OCI-LY7 (cell line): ENCODE measurements at regions not wholly inside any gene's neighbourhood (a gene's known extent, or its start where the extent isn't known, plus 50 kb on each side); places are given as distances from the start of the nearest gene placed in this dataset.

Source experiments
- BruUV-seq: library from RNA; stranded (reverse); fragments of 400-500 nt; replicated peaks from 2 replicates; lab custom pipeline; 2021; lab: Mats Ljungman, UMichigan
- CTCF ChIA-PET: fragments of 300-600 bp; sonication (Branson Sonifier 250); formaldehyde crosslinking; loops from one replicate; lab custom pipeline; 2022; ENCODE audit warnings: antibody characterized with exemption; ENCODE audit not compliant: unreplicated experiment; lab: Charles Lee
- POLR2A ChIA-PET: fragments of 300-600 bp; sonication (Branson Sonifier 250); formaldehyde crosslinking; loops from one replicate; lab custom pipeline; 2022; ENCODE audit warnings: antibody characterized with exemption; lab: Charles Lee
- DNase-seq: peaks from one replicate; pipeline ENCODE4 v3.0.0-alpha.2; 2015; ENCODE audit warnings: low spot score
- H2AFZ ChIP-seq: fragments of 200-600 bp; sonication (generic), shearing (Covaris generic); 2 replicates; pipeline ENCODE4 v1.6.1; 2014; ENCODE audit warnings: mild to moderate bottlenecking, antibody characterized with exemption, low read length, moderate library complexity
- H3K27ac ChIP-seq: fragments of 200-600 bp; sonication (generic); 2 replicates; pipeline ENCODE4 v1.5.1; 2014; ENCODE audit warnings: mixed run types, low read depth, mild to moderate bottlenecking, moderate library complexity, low read length, inconsistent platforms; ENCODE audit not compliant: poor library complexity, severe bottlenecking
- H3K36me3 ChIP-seq: fragments of 200-600 bp; sonication (generic); 2 replicates; pipeline ENCODE4 v1.6.1; 2014; ENCODE audit warnings: mild to moderate bottlenecking, antibody characterized with exemption, low read length, moderate library complexity, mixed read lengths; ENCODE audit not compliant: insufficient read depth
- H3K4me1 ChIP-seq: fragments of 200-600 bp; sonication (generic); 2 replicates; pipeline ENCODE4 v1.5.1; 2014; ENCODE audit warnings: mild to moderate bottlenecking, low read length; ENCODE audit not compliant: insufficient read depth, poor library complexity, severe bottlenecking
- H3K4me2 ChIP-seq: fragments of 200-600 bp; sonication (generic); 2 replicates; pipeline ENCODE4 v1.6.1; 2014; ENCODE audit warnings: mild to moderate bottlenecking, low read length
- H3K4me3 ChIP-seq: fragments of 200-600 bp; sonication (generic); 2 replicates; pipeline ENCODE4 v1.5.1; 2014; ENCODE audit warnings: mild to moderate bottlenecking, low read depth, low read length; ENCODE audit not compliant: poor library complexity, severe bottlenecking
- H3K79me2 ChIP-seq: fragments of 200-600 bp; sonication (generic); 2 replicates; pipeline ENCODE4 v1.6.1; 2016; ENCODE audit warnings: low read depth, mild to moderate bottlenecking, low read length, moderate library complexity, mixed read lengths; ENCODE audit not compliant: insufficient read depth
- H3K9me2 ChIP-seq: fragments of 200-600 bp; sonication (generic); 2 replicates; pipeline ENCODE4 v1.6.1; 2016; ENCODE audit warnings: mild to moderate bottlenecking, low read length, mixed read lengths; ENCODE audit not compliant: insufficient read depth
- H3K9me3 ChIP-seq: fragments of 200-600 bp; sonication (generic); 2 replicates; pipeline ENCODE4 v1.6.1; 2014; ENCODE audit warnings: mild to moderate bottlenecking, mixed run types, low read length, mixed read lengths
- H4K20me1 ChIP-seq: fragments of 200-600 bp; sonication (generic); 2 replicates; pipeline ENCODE4 v1.6.1; 2014; ENCODE audit warnings: mild to moderate bottlenecking, antibody characterized with exemption, low read length, moderate library complexity, mixed read lengths; ENCODE audit not compliant: insufficient read depth
- EZH2phosphoT487 ChIP-seq: fragments of 200-600 bp; sonication (generic); IDR thresholded peaks from 2 replicates; pipeline ENCODE4 v1.6.1; 2018; ENCODE audit warnings: low read depth, borderline replicate concordance, mild to moderate bottlenecking, mixed run types, antibody characterized with exemption, low read length, moderate library complexity, mixed read lengths
- intact Hi-C: fragments of 100-400 bp; cut with micrococcal nuclease; formaldehyde crosslinking; loops from one replicate; pipeline ENCODE4 v1.10.0; 2022; ENCODE audit not compliant: unreplicated experiment
- TF ChIP-seq, protein P1 (sequence below): fragments of 200-600 bp; sonication (generic); conservative IDR thresholded peaks from 2 replicates; pipeline ENCODE4 v1.5.1; 2014; ENCODE audit warnings: mild to moderate bottlenecking, antibody characterized with exemption, low read length, moderate library complexity, mixed read lengths

DNA sequence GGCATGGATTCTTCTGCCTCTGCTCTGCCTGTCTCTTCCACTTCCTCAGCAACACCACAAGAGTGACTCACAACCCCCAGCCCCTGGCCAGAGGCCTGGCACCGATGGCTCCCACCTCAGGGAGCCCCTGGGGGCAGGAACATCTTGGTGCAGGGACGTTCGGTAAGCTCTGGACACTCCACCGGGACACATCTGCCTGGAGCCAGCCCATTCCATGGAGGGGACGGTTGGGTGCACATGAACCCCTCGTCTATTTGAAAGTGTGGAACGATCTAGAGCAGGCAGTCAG, 246.5 kb downstream of the ERMARD start:
- Histone ChIP-seq H3K9me2 (no peaks in the 10 kb centered on the region), H3K36me3 (no peaks in the 10 kb centered on the region), H3K79me2 (no peaks in the 10 kb centered on the region), H3K4me1 (no peaks in the 10 kb centered on the region), H3K27ac (no peak overlapping the region), H2AFZ (no peak overlapping the region), H3K4me3 (no peak overlapping the region), H3K9me3 (no peaks in the 10 kb centered on the region), H4K20me1 (no peaks in the 10 kb centered on the region), H3K4me2 (no peak overlapping the region)
- intact Hi-C loops = loop anchor here (10.0 kb wide), 1 partner anchor 87 kb away; no protein-coding TSS in a partner anchor
- ChIA-PET CTCF (no interaction called here), POLR2A (interaction anchor here (0.6 kb wide), 1 partner anchor 13 kb away, joined by 7 read pairs; no protein-coding TSS in a partner anchor)
- DNase-seq = no peak
- TF ChIP-seq, protein P1, sequence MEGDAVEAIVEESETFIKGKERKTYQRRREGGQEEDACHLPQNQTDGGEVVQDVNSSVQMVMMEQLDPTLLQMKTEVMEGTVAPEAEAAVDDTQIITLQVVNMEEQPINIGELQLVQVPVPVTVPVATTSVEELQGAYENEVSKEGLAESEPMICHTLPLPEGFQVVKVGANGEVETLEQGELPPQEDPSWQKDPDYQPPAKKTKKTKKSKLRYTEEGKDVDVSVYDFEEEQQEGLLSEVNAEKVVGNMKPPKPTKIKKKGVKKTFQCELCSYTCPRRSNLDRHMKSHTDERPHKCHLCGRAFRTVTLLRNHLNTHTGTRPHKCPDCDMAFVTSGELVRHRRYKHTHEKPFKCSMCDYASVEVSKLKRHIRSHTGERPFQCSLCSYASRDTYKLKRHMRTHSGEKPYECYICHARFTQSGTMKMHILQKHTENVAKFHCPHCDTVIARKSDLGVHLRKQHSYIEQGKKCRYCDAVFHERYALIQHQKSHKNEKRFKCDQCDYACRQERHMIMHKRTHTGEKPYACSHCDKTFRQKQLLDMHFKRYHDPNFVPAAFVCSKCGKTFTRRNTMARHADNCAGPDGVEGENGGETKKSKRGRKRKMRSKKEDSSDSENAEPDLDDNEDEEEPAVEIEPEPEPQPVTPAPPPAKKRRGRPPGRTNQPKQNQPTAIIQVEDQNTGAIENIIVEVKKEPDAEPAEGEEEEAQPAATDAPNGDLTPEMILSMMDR = no peak
- no peak for TF ChIP-seq EZH2phosphoT487
- BruUV-seq = no TSS peak

DNA sequence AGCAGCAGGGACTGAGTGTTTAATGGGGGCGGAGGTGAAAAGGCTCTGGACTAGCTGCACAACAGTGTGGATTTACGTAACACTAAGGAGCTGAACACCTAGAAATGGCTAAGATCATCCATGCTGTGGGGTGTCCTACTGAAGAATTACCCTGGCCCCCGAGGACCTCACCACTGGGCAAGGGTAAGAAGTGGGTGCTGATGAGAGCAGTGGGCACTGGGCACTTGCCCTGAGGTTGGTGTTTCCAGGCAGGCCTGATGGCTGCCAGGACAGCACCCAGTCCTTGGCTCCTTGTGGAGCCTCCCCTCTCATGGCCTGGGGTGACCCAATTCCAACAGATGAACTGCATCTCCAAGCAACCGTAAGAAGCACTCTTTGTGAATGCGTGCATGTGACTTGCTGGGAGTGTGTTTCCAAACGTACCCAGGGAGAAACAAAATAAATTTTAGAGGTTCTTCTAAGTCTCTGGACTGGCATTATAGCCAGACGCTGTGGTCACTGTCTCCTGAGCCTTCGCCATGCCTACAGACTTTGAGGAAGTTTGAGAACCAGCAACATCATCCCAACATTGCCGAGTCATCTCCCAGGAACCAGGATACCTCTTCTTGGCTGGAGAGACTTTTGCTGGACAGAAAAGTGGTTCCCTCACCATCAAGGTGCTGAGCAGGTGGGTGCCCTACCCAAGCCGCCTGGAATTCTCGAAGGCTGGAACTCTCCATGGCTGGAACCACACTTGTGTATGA, 245.9 kb downstream of the ERMARD start:
- no peaks in the 10 kb centered on the region for H3K9me3 ChIP-seq
- no peak overlapping the region for H3K27ac ChIP-seq
- no peak overlapping the region for H3K4me2 ChIP-seq
- no peak for DNase-seq
- no peak overlapping the region for H3K4me3 ChIP-seq
- H3K79me2 ChIP-seq = no peaks in the 10 kb centered on the region
- no peak for TF ChIP-seq EZH2phosphoT487
- TF ChIP-seq, protein P1 = no peak
- no peaks in the 10 kb centered on the region for H3K9me2 ChIP-seq
- no TSS peak for BruUV-seq
- no peaks in the 10 kb centered on the region for H4K20me1 ChIP-seq
- H3K4me1 ChIP-seq = no peaks in the 10 kb centered on the region
- H3K36me3 ChIP-seq = no peaks in the 10 kb centered on the region
- intact Hi-C loops = loop anchor here (10.0 kb wide), 1 partner anchor 87 kb away; no protein-coding TSS in a partner anchor
- no peak overlapping the region for H2AFZ ChIP-seq
- POLR2A ChIA-PET = interaction anchor here (0.6 kb wide), 1 partner anchor 13 kb away, joined by 7 read pairs; no protein-coding TSS in a partner anchor
- CTCF ChIA-PET = no interaction called here

DNA sequence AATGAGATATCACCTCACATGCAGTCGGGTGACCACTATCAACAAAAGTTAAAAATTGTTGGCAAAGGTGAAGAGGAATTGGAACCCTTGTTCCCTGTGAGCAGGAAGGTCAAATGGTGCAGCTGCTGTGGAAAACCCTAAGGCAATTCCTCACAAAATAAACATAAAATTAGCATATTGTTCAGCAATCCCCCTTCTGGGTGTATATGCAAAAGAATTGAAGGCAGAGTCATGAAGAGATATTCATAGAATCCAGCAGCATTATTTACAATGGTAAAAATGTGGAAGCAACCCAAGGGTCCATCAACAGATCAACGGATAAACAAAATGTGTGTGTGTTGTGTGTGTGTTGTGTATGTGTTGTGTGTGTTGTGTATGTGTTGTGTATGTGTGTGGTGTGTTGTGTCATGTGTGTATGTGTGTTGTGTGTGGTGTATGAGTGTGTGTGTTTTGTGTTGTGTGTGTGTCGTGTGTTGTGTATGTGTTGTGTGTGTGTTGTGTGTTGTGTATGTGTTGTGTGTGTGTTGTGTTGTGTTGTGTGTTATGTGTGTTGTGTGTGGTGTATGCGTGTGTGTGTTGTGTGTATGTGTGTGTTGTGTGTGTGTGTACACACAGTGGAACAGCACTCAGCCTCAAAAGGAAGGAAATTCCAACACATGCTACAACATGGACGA, 245.1 kb downstream of the ERMARD start:
- DNase-seq = no peak
- H3K4me1 ChIP-seq = no peaks in the 10 kb centered on the region
- no peaks in the 10 kb centered on the region for H3K9me3 ChIP-seq
- H2AFZ ChIP-seq = no peak overlapping the region
- H3K36me3 ChIP-seq = no peaks in the 10 kb centered on the region
- intact Hi-C loops = loop anchor here (10.0 kb wide), 1 partner anchor 88 kb away; no protein-coding TSS in a partner anchor
- no peak overlapping the region for H3K4me3 ChIP-seq
- no peaks in the 10 kb centered on the region for H3K79me2 ChIP-seq
- ChIA-PET CTCF (no interaction called here), POLR2A (no interaction called here)
- no peaks in the 10 kb centered on the region for H4K20me1 ChIP-seq
- H3K9me2 ChIP-seq = no peaks in the 10 kb centered on the region
- H3K27ac ChIP-seq = no peak overlapping the region
- no peak for TF ChIP-seq EZH2phosphoT487
- TF ChIP-seq, protein P1 = no peak
- no TSS peak for BruUV-seq
- no peak overlapping the region for H3K4me2 ChIP-seq
